ENCODE measurements at regions not wholly inside any gene's neighbourhood (a gene's known extent, or its start where the extent isn't known, plus 50 kb on each side); places are given as distances from the start of the nearest gene placed in this dataset.
"Not testable (repeated sequence)": the region's sequence is repeated elsewhere in the genome, so short reads cannot be mapped to it uniquely, and the experiment has no call there.

DNA sequence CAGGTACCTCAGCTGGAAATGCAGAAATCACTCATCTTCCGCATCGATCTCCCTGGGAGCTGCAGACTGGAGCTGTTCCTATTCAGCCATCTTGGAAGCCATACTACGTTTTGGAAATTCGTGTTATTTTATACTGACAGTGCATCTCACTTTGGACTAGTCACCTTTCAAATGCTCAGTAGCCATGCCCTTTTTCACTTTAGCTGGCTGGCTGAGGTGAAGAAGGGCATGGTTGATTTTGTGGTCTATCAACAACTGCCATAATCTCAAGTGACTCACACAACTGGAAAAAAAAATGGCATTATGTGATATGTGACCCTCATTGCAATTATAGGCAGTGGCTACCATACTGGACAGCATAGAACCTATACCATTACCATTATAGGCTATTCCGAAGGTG is 100.5 kb downstream of the CCDC71L start:
- DNase-seq (no peak), ATAC-seq (no peak)
- TF ChIP-seq, protein P1, sequence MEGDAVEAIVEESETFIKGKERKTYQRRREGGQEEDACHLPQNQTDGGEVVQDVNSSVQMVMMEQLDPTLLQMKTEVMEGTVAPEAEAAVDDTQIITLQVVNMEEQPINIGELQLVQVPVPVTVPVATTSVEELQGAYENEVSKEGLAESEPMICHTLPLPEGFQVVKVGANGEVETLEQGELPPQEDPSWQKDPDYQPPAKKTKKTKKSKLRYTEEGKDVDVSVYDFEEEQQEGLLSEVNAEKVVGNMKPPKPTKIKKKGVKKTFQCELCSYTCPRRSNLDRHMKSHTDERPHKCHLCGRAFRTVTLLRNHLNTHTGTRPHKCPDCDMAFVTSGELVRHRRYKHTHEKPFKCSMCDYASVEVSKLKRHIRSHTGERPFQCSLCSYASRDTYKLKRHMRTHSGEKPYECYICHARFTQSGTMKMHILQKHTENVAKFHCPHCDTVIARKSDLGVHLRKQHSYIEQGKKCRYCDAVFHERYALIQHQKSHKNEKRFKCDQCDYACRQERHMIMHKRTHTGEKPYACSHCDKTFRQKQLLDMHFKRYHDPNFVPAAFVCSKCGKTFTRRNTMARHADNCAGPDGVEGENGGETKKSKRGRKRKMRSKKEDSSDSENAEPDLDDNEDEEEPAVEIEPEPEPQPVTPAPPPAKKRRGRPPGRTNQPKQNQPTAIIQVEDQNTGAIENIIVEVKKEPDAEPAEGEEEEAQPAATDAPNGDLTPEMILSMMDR (IDR thresholded peaks at IDR 0.05): no peak
- intact Hi-C loops (cut with DNase I, micrococcal nuclease): no loop called here
- Histone ChIP-seq H3K4me1 (ENCODE audit: low read depth) (no peaks in the 10 kb centered on the region), H3K36me3 (ENCODE audit: low read depth) (no peaks in the 10 kb centered on the region), H3K4me3 (no peak overlapping the region), H3K9me3 (no peaks in the 10 kb centered on the region)

DNA sequence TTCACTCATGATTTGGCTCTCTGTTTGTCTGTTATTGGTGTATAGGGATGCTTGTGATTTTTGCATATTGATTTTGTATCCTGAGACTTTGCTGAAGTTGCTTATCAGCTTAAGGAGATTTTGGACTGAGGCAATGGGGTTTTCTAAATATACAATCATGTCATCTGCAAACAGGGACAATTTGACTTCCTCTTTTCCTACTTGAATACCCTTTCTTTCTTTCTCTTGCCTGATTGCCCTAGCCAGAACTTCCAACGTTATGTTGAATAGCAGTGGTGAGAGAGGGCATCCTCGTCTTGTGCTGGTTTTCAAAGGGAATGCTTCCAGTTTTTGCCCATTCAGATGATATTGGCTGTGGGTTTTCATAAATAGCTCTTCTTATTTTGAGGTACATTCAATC is 104.7 kb downstream of the CCDC71L start:
- DNase-seq; H3K36me3 ChIP-seq (ENCODE audit: low read depth); H3K4me1 ChIP-seq (ENCODE audit: low read depth); H3K4me3 ChIP-seq; H3K9me3 ChIP-seq; ATAC-seq; intact Hi-C loops (cut with DNase I, micrococcal nuclease): not testable (repeated sequence)

DNA sequence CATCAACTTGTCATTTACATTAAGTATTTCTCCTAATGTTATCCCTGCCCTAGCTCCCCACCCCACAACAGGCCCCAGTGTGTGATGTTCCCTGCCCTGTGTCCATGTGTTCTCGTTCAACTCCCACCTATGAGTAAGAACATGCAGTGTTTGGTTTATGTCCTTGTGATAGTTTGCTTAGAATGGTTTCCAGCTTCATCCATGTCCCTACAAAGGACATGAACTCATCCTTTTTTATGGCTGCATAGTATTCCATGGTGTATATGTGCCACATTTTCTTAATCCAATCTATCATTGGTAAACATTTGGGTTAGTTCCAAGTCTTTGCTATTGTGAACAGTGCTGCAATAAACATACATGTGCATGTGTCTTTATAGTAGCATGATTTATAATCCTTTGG is 106.3 kb downstream of the CCDC71L start:
- H3K9me3 ChIP-seq; H3K4me1 ChIP-seq (ENCODE audit: low read depth); ATAC-seq; intact Hi-C loops (cut with DNase I, micrococcal nuclease); H3K4me3 ChIP-seq; DNase-seq; H3K36me3 ChIP-seq (ENCODE audit: low read depth): not testable (repeated sequence)

DNA sequence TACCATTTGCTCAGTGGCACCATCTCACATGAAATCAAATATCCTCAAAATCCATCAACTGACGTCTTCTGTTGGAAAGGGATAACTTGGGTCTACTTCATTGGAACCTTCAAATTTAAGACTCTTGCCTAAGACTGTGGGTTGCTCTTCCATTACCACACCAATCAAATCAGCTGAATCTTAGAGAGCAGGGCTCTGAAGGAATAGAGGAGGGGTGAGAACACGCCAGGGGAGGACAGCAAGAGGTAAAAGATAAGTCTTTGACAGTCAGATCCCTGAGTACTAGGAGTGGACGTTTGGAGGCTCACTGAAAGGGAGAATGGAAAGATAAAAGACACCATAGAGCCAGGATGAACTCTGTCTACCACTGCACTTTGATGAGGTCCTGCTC is 107.5 kb downstream of the CCDC71L start:
- intact Hi-C loops (cut with DNase I, micrococcal nuclease): no loop called here
- no peak for DNase-seq
- no peak overlapping the region for H3K4me3 ChIP-seq
- no peak for ATAC-seq
- no peaks in the 10 kb centered on the region for H3K9me3 ChIP-seq
- no peaks in the 10 kb centered on the region for H3K36me3 ChIP-seq (ENCODE audit: low read depth)
- H3K4me1 ChIP-seq (ENCODE audit: low read depth): no peaks in the 10 kb centered on the region
- TF ChIP-seq, protein P1 (IDR thresholded peaks at IDR 0.05): no peak

DNA sequence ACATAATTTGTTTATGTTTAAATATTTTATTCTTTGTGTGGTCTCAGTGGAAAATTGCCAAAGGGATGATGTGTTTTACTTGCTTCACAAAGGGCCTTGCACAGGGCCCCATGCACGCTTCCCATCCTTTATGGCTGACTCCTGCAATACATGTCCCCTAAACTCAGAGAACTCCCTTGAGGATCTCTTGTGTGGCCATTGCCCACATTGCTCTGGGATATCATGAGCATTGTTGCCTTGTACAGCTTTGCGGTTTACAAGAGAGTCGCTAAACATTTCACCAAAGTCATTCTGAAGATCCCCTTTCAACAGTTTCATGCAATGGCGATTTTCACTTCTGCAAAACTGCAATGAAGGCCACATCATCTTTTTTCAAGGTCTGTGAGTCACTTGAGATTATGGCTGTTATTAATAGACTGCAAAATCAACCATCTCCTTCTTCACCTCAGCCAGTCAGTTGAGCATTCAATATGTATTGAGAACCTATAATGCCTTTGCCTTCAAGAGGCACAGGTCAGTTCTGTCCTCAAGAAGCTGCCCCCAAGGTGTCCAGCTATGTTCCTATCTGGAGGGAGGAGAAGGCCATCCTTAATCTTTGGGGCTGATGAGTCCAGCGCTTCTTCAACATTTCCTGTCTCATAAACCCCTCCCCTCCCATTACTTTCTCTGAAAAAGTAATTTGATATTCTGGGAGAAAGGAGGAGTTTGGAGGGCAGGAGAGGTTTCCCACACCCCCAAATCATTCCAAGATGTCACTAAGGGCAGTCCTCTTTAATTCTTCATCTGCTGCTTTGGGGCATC is 108.1 kb downstream of the CCDC71L start:
- H3K4me1 ChIP-seq (ENCODE audit: low read depth): no peaks in the 10 kb centered on the region
- intact Hi-C loops (cut with DNase I, micrococcal nuclease): no loop called here
- peak; percentile 51 for ATAC-seq
- H3K36me3 ChIP-seq (ENCODE audit: low read depth): no peaks in the 10 kb centered on the region
- TF ChIP-seq, protein P1 (IDR thresholded peaks at IDR 0.05): no peak
- no peaks in the 10 kb centered on the region for H3K9me3 ChIP-seq
- peak in 1 of 3 donors; percentile 10 for DNase-seq
- no peak overlapping the region for H3K4me3 ChIP-seq

DNA sequence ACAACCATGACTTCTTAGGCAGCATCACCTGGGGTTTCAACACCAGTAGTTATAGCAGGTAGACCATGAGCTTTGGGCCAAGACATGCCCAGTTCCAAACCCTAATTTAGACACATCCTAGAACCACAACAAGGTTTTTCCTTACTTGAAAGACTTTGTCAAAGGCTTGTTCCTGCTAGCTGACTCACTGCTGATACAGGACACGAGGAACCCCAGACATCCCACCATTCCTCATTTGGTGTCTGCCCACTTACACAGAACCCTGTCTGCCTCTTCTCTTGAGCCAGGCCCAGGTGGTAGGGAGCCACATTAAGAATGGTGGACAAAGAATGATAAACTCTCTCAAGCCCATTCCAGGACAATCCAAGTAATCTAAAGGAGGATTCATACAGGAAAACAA is 109.0 kb downstream of the CCDC71L start:
- no peak for DNase-seq
- no peak for ATAC-seq
- TF ChIP-seq, protein P1 (IDR thresholded peaks at IDR 0.05): no peak
- Histone ChIP-seq H3K4me3 (no peak overlapping the region), H3K4me1 (ENCODE audit: low read depth) (no peaks in the 10 kb centered on the region), H3K9me3 (no peaks in the 10 kb centered on the region), H3K36me3 (ENCODE audit: low read depth) (no peaks in the 10 kb centered on the region)
- intact Hi-C loops (cut with DNase I, micrococcal nuclease): no loop called here
